Endothelial cell of umbilical vein (primary cell): ENCODE measurements at regions not wholly inside any gene's neighbourhood (a gene's known extent, or its start where the extent isn't known, plus 50 kb on each side); places are given as distances from the start of the nearest gene placed in this dataset.

ENCODE experiments used
- BruUV-seq: library from RNA; stranded (reverse); fragments of 400-500 nt; replicated peaks from 2 replicates; lab custom pipeline; 2021; lab: Mats Ljungman, UMichigan
- CTCF ChIA-PET: fragments of 300-600, 350-600 bp; sonication (Branson Sonifier 250); formaldehyde crosslinking; loops from one replicate; lab custom pipeline; 2021; ENCODE audit warnings: antibody characterized with exemption, inconsistent platforms; lab: Charles Lee
- POLR2A ChIA-PET: fragments of 300-600, 350-600 bp; sonication (Branson Sonifier 250); formaldehyde crosslinking; loops from one replicate; lab custom pipeline; 2021; ENCODE audit warnings: antibody characterized with exemption, inconsistent platforms; lab: Charles Lee
- DNase-seq: peaks from one replicate; pipeline ENCODE4 v3.0.0-alpha.2; 2011; ENCODE audit warnings: low read depth, low spot score
- FAIRE-seq: peaks from 2 replicates; lab custom pipeline; 2011; peaks lifted over from hg19 to GRCh38; lab: Jason Lieb, UNC
- H2AFZ ChIP-seq: 2 replicates; pipeline ENCODE4 v1.6.0; 2012; ENCODE audit warnings: low read depth, low read length, control low read depth, inconsistent platforms
- H3K27ac ChIP-seq: 2 replicates; pipeline ENCODE4 v1.5.1; 2011; ENCODE audit warnings: low read depth, mild to moderate bottlenecking, control low read depth, low read length, moderate library complexity; ENCODE audit not compliant: insufficient read depth
- H3K27me3 ChIP-seq, 2 experiments: 2 replicates each; pipeline versions ENCODE4 v1.6.0 to v1.6.1; 2011; ENCODE audit warnings: low read length in 2 of 2, mixed read lengths in 1 of 2; ENCODE audit not compliant: control insufficient read depth in 2 of 2, insufficient read depth in 2 of 2
- H3K36me3 ChIP-seq, 2 experiments: 2 replicates in 1 of 2; 3 replicates in 1 of 2; pipeline ENCODE4 v1.5.1; 2011; ENCODE audit warnings: low read length in 2 of 2, mild to moderate bottlenecking in 1 of 2, moderate library complexity in 1 of 2; ENCODE audit not compliant: control insufficient read depth in 2 of 2, insufficient read depth in 2 of 2; ENCODE audit errors: extremely low read depth in 1 of 2
- H3K4me1 ChIP-seq: 3 replicates; pipeline ENCODE4 v1.5.1; 2011; ENCODE audit warnings: mild to moderate bottlenecking, low read length; ENCODE audit not compliant: control insufficient read depth, insufficient read depth; ENCODE audit errors: extremely low read depth
- H3K4me2 ChIP-seq: 2 replicates; pipeline ENCODE4 v1.6.1; 2011; ENCODE audit warnings: low read length, control low read depth, mixed read lengths; ENCODE audit not compliant: insufficient read depth
- H3K4me3 ChIP-seq, 3 experiments: fragments of 200-600 bp in 1 of 3; sonication (generic), shearing (Covaris generic) in 1 of 3; replicated peaks in 1 of 3; 2 replicates each; pipeline ENCODE4 v1.5.1; 2011 to 2016; ENCODE audit warnings: control low read depth in 3 of 3, low read length in 3 of 3, mild to moderate bottlenecking in 2 of 3, inconsistent platforms in 1 of 3, low read depth in 1 of 3, moderate library complexity in 1 of 3; ENCODE audit not compliant: insufficient read depth in 1 of 3
- H3K79me2 ChIP-seq: 2 replicates; pipeline ENCODE4 v1.6.0; 2012; ENCODE audit warnings: low read length, inconsistent platforms; ENCODE audit not compliant: control insufficient read depth, insufficient read depth
- H3K9ac ChIP-seq: replicated peaks from 2 replicates; pipeline ENCODE3; 2011; ENCODE audit warnings: low read length, control low read depth; ENCODE audit not compliant: insufficient read depth; ENCODE audit errors: extremely low read depth
- H3K9me1 ChIP-seq: replicated peaks from 3 replicates; pipeline ENCODE4 v1.6.0; 2011; ENCODE audit warnings: mild to moderate bottlenecking, low read length; ENCODE audit not compliant: control insufficient read depth, insufficient read depth; ENCODE audit errors: extremely low read depth
- H3K9me3 ChIP-seq: replicated peaks from 2 replicates; pipeline ENCODE4 v1.5.1; 2012; ENCODE audit warnings: low read length, inconsistent platforms; ENCODE audit not compliant: control insufficient read depth, insufficient read depth
- H4K20me1 ChIP-seq: replicated peaks from 2 replicates; pipeline ENCODE3; 2011; ENCODE audit warnings: mild to moderate bottlenecking, low read length; ENCODE audit not compliant: control insufficient read depth, insufficient read depth; ENCODE audit errors: extremely low read depth
- CTCF ChIP-seq, 2 donors: IDR thresholded peaks; 1 replicate in 1 of 2; 2 replicates in 1 of 2; pipeline ENCODE4 v1.5.1; 2011; ENCODE audit warnings: low read length in 2 of 2, mild to moderate bottlenecking in 2 of 2, moderate library complexity in 2 of 2, control low read depth in 1 of 2, inconsistent platforms in 1 of 2, low read depth in 1 of 2; ENCODE audit not compliant: insufficient read depth in 1 of 2; ENCODE audit errors: extremely low read depth in 1 of 2
- EZH2 ChIP-seq: IDR thresholded peaks from 2 replicates; pipeline ENCODE4 v1.6.1; 2012; ENCODE audit warnings: borderline replicate concordance, low read depth, mild to moderate bottlenecking, moderate library complexity, low read length, inconsistent platforms; ENCODE audit not compliant: severe bottlenecking
- FOS ChIP-seq: IDR thresholded peaks from 2 replicates; pipeline ENCODE4 v1.6.1; 2011; ENCODE audit warnings: mild to moderate bottlenecking, low read length, moderate library complexity, borderline replicate concordance; ENCODE audit not compliant: insufficient read depth
- GATA2 ChIP-seq: IDR thresholded peaks from 2 replicates; pipeline ENCODE4 v1.7.0; 2011; ENCODE audit warnings: low read depth, mild to moderate bottlenecking, moderate library complexity, mixed read lengths, low read length; ENCODE audit not compliant: insufficient read length, insufficient read depth
- JUN ChIP-seq: IDR thresholded peaks from 2 replicates; pipeline ENCODE4 v1.6.1; 2011; ENCODE audit warnings: borderline replicate concordance, low read depth; ENCODE audit not compliant: insufficient read length, insufficient read depth
- MYC ChIP-seq: IDR thresholded peaks from one replicate; pipeline ENCODE4 v1.6.1; 2011; ENCODE audit warnings: mild to moderate bottlenecking, low read depth, low read length
- POLR2A ChIP-seq: IDR thresholded peaks from 2 replicates; pipeline ENCODE4 v1.6.1; 2012; ENCODE audit warnings: low read depth, mild to moderate bottlenecking, control low read depth, low read length
- POLR2AphosphoS5 ChIP-seq: IDR thresholded peaks from 2 replicates; pipeline ENCODE4 v1.6.1; 2012; ENCODE audit warnings: low read depth, mild to moderate bottlenecking, control low read depth, low read length, moderate library complexity; ENCODE audit not compliant: insufficient read depth
- dilution Hi-C: fragments of 300-500 bp; cut with MboI; formaldehyde crosslinking; loops from one replicate; pipeline ENCODE4 v1.15.0; 2019; ENCODE audit warnings: low sequenced_read_pairs; ENCODE audit not compliant: extremely low pct_ligation_motif_present
- intact Hi-C: fragments of 100-400 bp; cut with micrococcal nuclease; formaldehyde crosslinking; loops from one replicate; pipeline ENCODE4 v1.10.0; 2022
- TF ChIP-seq, protein P1 (sequence below): IDR thresholded peaks from 2 replicates; pipeline ENCODE4 v1.6.1; 2011; ENCODE audit not compliant: insufficient read depth, insufficient read length

DNA sequence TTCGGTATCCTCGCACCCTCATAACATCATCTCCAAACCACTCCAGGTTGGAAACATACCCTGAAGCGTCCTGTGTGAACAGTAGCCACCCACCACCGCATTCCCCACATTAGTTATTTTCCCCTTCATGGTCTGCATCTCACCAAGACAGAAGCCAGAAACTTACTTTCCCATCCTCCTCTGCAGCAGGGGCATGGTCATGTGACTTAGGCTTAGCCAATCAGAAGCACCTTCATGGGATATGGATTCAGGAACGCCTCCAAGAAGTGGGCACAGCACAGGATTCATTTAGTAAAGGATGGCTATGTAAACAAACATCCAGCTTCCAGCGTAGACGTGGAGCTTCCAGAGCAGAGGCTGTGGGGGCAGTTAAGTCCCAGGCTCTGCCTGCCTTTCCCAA lies 130.3 kb downstream of the AXIN2 start:
- Histone ChIP-seq H3K36me3 (no peaks in the 10 kb centered on the region), H4K20me1 (no peaks in the 10 kb centered on the region), H3K9me3 (no peaks in the 10 kb centered on the region), H3K4me3 (no peak overlapping the region), H2AFZ (no peak overlapping the region), H3K9me1 (no peaks in the 10 kb centered on the region), H3K27ac (no peak overlapping the region), H3K4me2 (no peak overlapping the region), H3K27me3 (peaks cover 2 to 3% of the 10 kb centered on the region in 2 experiments), H3K9ac (no peak overlapping the region), H3K4me1 (no peaks in the 10 kb centered on the region), H3K79me2 (no peaks in the 10 kb centered on the region)
- ChIA-PET CTCF (no interaction called here), POLR2A (no interaction called here)
- dilution Hi-C loops (no loop called here), intact Hi-C loops (no loop called here)
- DNase-seq (no peak), FAIRE-seq (no peak)
- BruUV-seq, result no TSS peak
- TF ChIP-seq, protein P1, sequence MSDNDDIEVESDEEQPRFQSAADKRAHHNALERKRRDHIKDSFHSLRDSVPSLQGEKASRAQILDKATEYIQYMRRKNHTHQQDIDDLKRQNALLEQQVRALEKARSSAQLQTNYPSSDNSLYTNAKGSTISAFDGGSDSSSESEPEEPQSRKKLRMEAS, result no peak
- TF ChIP-seq JUN, result no peak
- no peak for TF ChIP-seq MYC
- no peak for TF ChIP-seq POLR2AphosphoS5
- no peak for TF ChIP-seq GATA2
- no peak for TF ChIP-seq CTCF (IDR thresholded peaks at IDR 0.05; ENCODE audit: extremely low read depth in 1 of 2, insufficient read depth in 1 of 2, low read depth in 1 of 2, low read length in 2 of 2)
- TF ChIP-seq POLR2A, result no peak
- no peak for TF ChIP-seq EZH2
- TF ChIP-seq FOS, result no peak
